DND-41 (cell line): ENCODE measurements at regions not wholly inside any gene's neighbourhood (a gene's known extent, or its start where the extent isn't known, plus 50 kb on each side); places are given as distances from the start of the nearest gene placed in this dataset.

ENCODE experiments used
- ATAC-seq: fragments of 200-7000 bp; cut with Tn5 transposase; 3 replicates; pipeline ENCODE4 v1.9.1; 2021; ENCODE audit warnings: low read depth; ENCODE audit not compliant: insufficient read depth
- DNase-seq: peaks from one replicate; pipeline ENCODE4 v3.0.0-alpha.2; 2020
- H2AFZ ChIP-seq: 2 replicates; pipeline ENCODE4 v1.6.0; 2012; ENCODE audit warnings: low read depth, low read length
- H3K27ac ChIP-seq: 2 replicates; pipeline ENCODE4 v1.5.1; 2012; ENCODE audit warnings: low read length, inconsistent platforms
- H3K27me3 ChIP-seq: fragments of 200-600 bp; sonication (generic); 2 replicates; pipeline ENCODE4 v1.6.0; 2012; ENCODE audit warnings: low read length, mild to moderate bottlenecking, inconsistent platforms; ENCODE audit not compliant: insufficient read depth, poor library complexity
- H3K36me3 ChIP-seq: 2 replicates; pipeline ENCODE4 v1.5.1; 2012; ENCODE audit warnings: low read length, inconsistent platforms; ENCODE audit not compliant: insufficient read depth
- H3K4me1 ChIP-seq: 2 replicates; pipeline ENCODE4 v1.5.1; 2012; ENCODE audit warnings: mild to moderate bottlenecking, low read length; ENCODE audit not compliant: insufficient read depth
- H3K4me2 ChIP-seq: 2 replicates; pipeline ENCODE4 v1.6.0; 2012; ENCODE audit warnings: mild to moderate bottlenecking, moderate library complexity, low read length, inconsistent platforms; ENCODE audit not compliant: insufficient read depth
- H3K4me3 ChIP-seq, 2 experiments: fragments of 200-600 bp in 1 of 2; shearing (Covaris generic) in 1 of 2; 2 replicates each; pipeline ENCODE4 v1.5.1; 2012 to 2016; ENCODE audit warnings: inconsistent platforms in 2 of 2, low read length in 2 of 2, mild to moderate bottlenecking in 2 of 2, low read depth in 1 of 2, moderate library complexity in 1 of 2
- H3K79me2 ChIP-seq: 2 replicates; pipeline ENCODE4 v1.6.0; 2012; ENCODE audit warnings: low read length, inconsistent platforms; ENCODE audit not compliant: insufficient read depth
- H3K9ac ChIP-seq: 2 replicates; pipeline ENCODE4 v1.6.0; 2012; ENCODE audit warnings: low read depth, mild to moderate bottlenecking, inconsistent platforms, low read length, moderate library complexity
- H3K9me3 ChIP-seq: 2 replicates; pipeline ENCODE4 v1.5.1; 2012; ENCODE audit warnings: low read length, moderate library complexity, mild to moderate bottlenecking, inconsistent platforms; ENCODE audit not compliant: insufficient read depth, severe bottlenecking
- H4K20me1 ChIP-seq: 2 replicates; pipeline ENCODE4 v1.6.0; 2012; ENCODE audit warnings: low read length; ENCODE audit not compliant: insufficient read depth
- EZH2 ChIP-seq: IDR thresholded peaks from 3 replicates; pipeline ENCODE4 v1.6.1; 2012; ENCODE audit warnings: borderline replicate concordance, low read depth, mild to moderate bottlenecking, moderate library complexity, low read length, inconsistent platforms; ENCODE audit not compliant: severe bottlenecking
- TF ChIP-seq, protein P1 (sequence below): IDR thresholded peaks from 2 replicates; pipeline ENCODE4 v1.5.1; 2012; ENCODE audit warnings: borderline replicate concordance, low read length, moderate library complexity, mild to moderate bottlenecking; ENCODE audit not compliant: poor library complexity, severe bottlenecking; ENCODE audit errors: extremely low read depth

DNA sequence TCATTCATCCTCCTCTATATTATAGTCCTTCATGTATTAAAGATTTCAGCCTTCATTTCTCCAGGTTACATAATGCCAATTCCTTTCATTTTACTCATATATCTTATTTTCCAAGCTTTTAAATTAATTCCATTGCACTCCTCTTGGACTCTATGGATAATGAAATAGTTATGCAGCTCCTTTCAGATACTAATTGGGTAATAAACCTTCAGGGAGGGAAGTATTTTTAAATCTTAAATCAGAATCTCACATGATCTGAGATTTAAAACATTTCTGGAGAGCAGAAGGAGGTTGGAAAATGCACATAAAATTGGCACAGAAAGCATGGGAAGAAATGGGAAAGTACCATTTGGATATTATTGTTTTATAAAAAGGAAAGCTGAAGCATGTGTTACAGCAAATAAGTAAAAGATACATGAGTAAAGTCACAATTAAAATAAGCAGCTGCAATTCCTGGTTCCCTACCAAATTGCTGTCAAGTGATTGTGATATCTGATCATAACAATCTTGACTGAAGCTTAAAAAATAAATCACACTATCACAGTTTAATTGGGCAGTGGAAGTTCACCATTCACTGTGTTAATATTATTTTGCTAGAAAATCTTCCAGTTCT lies 257.9 kb upstream of the NREP start:
- Histone ChIP-seq H3K36me3 (no peaks in the 10 kb centered on the region), H4K20me1 (no peaks in the 10 kb centered on the region), H3K4me3 (no peak overlapping the region), H3K4me2 (no peak overlapping the region), H3K27ac (no peak overlapping the region), H3K9me3 (no peaks in the 10 kb centered on the region), H3K27me3 (no peaks in the 10 kb centered on the region), H3K4me1 (no peaks in the 10 kb centered on the region), H2AFZ (no peak overlapping the region), H3K9ac (no peak overlapping the region), H3K79me2 (no peaks in the 10 kb centered on the region)
- no peak for TF ChIP-seq EZH2
- TF ChIP-seq, protein P1, sequence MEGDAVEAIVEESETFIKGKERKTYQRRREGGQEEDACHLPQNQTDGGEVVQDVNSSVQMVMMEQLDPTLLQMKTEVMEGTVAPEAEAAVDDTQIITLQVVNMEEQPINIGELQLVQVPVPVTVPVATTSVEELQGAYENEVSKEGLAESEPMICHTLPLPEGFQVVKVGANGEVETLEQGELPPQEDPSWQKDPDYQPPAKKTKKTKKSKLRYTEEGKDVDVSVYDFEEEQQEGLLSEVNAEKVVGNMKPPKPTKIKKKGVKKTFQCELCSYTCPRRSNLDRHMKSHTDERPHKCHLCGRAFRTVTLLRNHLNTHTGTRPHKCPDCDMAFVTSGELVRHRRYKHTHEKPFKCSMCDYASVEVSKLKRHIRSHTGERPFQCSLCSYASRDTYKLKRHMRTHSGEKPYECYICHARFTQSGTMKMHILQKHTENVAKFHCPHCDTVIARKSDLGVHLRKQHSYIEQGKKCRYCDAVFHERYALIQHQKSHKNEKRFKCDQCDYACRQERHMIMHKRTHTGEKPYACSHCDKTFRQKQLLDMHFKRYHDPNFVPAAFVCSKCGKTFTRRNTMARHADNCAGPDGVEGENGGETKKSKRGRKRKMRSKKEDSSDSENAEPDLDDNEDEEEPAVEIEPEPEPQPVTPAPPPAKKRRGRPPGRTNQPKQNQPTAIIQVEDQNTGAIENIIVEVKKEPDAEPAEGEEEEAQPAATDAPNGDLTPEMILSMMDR = no peak
- no peak for DNase-seq
- no peak for ATAC-seq

DNA sequence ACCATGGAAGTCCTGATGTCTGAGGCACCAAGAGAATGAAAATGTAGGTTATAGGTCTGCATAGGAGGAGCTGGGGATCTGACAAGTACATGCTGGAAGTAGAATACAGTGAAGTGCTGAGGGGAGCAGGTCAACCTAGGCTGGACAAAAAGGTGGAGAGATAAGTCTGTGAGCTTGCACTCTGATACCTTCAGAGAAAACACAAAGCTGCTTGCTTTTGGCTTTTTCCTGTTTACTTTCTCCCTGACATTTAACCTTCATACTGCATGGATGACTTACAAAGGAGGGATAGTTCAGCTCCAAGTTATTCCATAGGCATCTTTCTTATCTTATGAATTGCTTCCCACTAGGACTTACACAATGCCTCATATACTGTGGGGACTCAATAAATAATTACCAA lies 256.7 kb upstream of the NREP start:
- Histone ChIP-seq H3K27ac (no peak overlapping the region), H4K20me1 (no peaks in the 10 kb centered on the region), H3K4me3 (no peak overlapping the region), H3K27me3 (no peaks in the 10 kb centered on the region), H3K9me3 (no peaks in the 10 kb centered on the region), H3K4me1 (no peaks in the 10 kb centered on the region), H3K4me2 (no peak overlapping the region), H2AFZ (no peak overlapping the region), H3K9ac (no peak overlapping the region), H3K36me3 (no peaks in the 10 kb centered on the region), H3K79me2 (no peaks in the 10 kb centered on the region)
- DNase-seq = no peak
- no peak for ATAC-seq
- no peak for TF ChIP-seq EZH2
- TF ChIP-seq, protein P1 = no peak

DNA sequence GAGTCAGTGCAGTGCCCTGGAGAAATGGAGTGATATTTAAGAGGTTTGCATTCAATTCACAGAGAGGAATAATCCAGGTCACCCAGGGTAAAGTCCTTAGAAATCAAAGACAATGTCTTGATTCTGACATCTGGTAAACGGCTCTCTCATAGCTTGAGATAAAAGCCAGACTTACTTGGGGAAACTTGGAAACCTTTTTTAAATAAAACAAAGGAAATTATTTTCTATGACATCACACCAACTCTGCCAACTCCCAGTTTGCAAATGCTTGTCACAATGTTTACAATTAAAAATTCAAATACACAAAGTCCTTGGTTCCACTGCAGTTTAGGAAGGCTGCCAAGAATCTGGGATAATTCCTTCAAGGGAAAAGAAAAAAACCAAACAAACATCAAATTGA lies 255.1 kb upstream of the NREP start:
- TF ChIP-seq, protein P1 = no peak
- TF ChIP-seq EZH2 = no peak

DNA sequence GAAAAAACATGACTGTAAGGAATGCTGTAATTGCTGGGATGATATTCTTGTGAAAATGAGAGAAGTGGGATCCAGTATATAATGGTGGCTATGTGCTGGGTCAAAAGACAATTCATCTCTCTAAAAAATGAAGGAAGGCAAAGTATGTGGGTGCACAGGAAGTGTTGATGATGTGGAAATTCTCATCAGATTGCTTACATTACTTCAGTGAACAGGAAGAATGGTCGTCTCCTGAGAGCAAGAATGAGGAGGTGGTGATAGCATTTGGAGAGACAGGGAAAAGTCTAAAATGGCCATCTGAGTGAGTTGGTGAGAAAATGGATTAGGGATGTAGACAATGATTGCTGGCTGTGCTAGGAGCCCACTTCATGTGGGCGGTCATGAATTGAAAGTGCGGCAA lies 253.5 kb upstream of the NREP start:
- no peak for DNase-seq
- TF ChIP-seq, protein P1 = no peak
- TF ChIP-seq EZH2 = no peak

More for the DNA sequence above, 255.1 kb upstream of the NREP start:
- Histone ChIP-seq H3K27me3 (no peaks in the 10 kb centered on the region), H3K9ac (no peak overlapping the region), H3K79me2 (no peaks in the 10 kb centered on the region), H3K27ac (no peak overlapping the region), H3K4me2 (no peak overlapping the region), H4K20me1 (no peaks in the 10 kb centered on the region), H3K36me3 (no peaks in the 10 kb centered on the region), H3K4me3 (no peak overlapping the region), H3K4me1 (no peaks in the 10 kb centered on the region), H2AFZ (no peak overlapping the region), H3K9me3 (no peaks in the 10 kb centered on the region)
- ATAC-seq (no peak), DNase-seq (no peak)

More for the DNA sequence above, 253.5 kb upstream of the NREP start:
- Histone ChIP-seq H3K4me2 (no peak overlapping the region), H3K27me3 (no peaks in the 10 kb centered on the region), H3K36me3 (no peaks in the 10 kb centered on the region), H3K79me2 (no peaks in the 10 kb centered on the region), H3K27ac (no peak overlapping the region), H3K4me1 (no peaks in the 10 kb centered on the region), H3K9ac (no peak overlapping the region), H2AFZ (no peak overlapping the region), H3K4me3 (no peak overlapping the region), H4K20me1 (no peaks in the 10 kb centered on the region), H3K9me3 (no peaks in the 10 kb centered on the region)
- no peak for ATAC-seq
